Activated naive CD8-positive, alpha-beta T cell treated with anti-CD3 and anti-CD28 coated beads, Interleukin-2, amount 50 U/mL, for 24 hours (primary cell): ENCODE measurements at regions not wholly inside any gene's neighbourhood (a gene's known extent, or its start where the extent isn't known, plus 50 kb on each side); places are given as distances from the start of the nearest gene placed in this dataset.
"Not testable (repeated sequence)": the region's sequence is repeated elsewhere in the genome, so short reads cannot be mapped to it uniquely, and the experiment has no call there.

Source experiments
- ATAC-seq: fragments of 150-1000 bp; cut with Tn5 transposase; one replicate; pipeline ENCODE4 v1.10.0; 2021
- DNase-seq: peaks from one replicate; pipeline ENCODE4 v3.0.0; 2021
- H3K27ac Mint-ChIP-seq: one replicate; pipeline ENCODE4 v1.8.0; 2021; ENCODE audit warnings: mild to moderate bottlenecking, mixed read lengths
- H3K27me3 Mint-ChIP-seq: one replicate; pipeline ENCODE4 v1.8.0; 2021; ENCODE audit warnings: mixed read lengths
- H3K36me3 Mint-ChIP-seq: one replicate; pipeline ENCODE4 v1.8.0; 2021; ENCODE audit warnings: low read depth, mixed read lengths
- H3K4me1 Mint-ChIP-seq: one replicate; pipeline ENCODE4 v1.8.0; 2021; ENCODE audit warnings: mixed read lengths
- H3K4me3 Mint-ChIP-seq: one replicate; pipeline ENCODE4 v1.8.0; 2021; ENCODE audit warnings: mild to moderate bottlenecking, moderate library complexity, mixed read lengths
- H3K9me3 Mint-ChIP-seq: one replicate; pipeline ENCODE4 v1.8.0; 2021; ENCODE audit warnings: mixed read lengths

GRCh38 chr3:25156626-25157025 lies 271.4 kb upstream of the RARB start:
- DNase-seq = no peak
- Mint-ChIP-seq H3K27me3 (no peaks in the 10 kb centered on the region), H3K4me1 (no peaks in the 10 kb centered on the region)

DNA sequence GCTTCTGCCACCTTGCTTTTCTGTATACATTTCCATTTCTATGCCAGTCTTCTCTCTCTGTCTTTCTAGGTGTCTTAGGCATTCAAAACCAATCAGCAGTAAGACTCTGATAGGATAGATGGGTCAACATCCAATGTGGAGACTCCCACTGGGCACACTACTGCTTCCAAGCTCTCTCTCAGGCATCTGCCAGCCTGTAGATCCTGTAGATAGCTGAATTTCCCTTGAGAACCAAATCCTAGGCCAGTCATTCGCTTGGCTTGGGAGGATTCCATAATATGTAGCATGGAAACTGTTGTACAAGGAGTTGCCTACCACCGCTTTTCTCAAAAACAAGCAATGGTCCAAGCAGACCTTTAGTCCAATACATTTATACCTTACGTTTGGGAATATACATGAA lies 262.8 kb upstream of the RARB start:
- Mint-ChIP-seq H3K36me3 (no peaks in the 10 kb centered on the region), H3K27ac (no peak overlapping the region), H3K27me3 (no peaks in the 10 kb centered on the region), H3K9me3 (peaks cover 14% of the 10 kb centered on the region), H3K4me3 (no peak overlapping the region), H3K4me1 (no peaks in the 10 kb centered on the region)
- ATAC-seq (no peak), DNase-seq (no peak)

More at GRCh38 chr3:25156626-25157025, 271.4 kb upstream of the RARB start:
- Mint-ChIP-seq H3K27ac (no peak overlapping the region), H3K9me3 (peaks cover 8% of the 10 kb centered on the region), H3K36me3 (no peaks in the 10 kb centered on the region), H3K4me3 (no peak overlapping the region)
- ATAC-seq = no peak

DNA sequence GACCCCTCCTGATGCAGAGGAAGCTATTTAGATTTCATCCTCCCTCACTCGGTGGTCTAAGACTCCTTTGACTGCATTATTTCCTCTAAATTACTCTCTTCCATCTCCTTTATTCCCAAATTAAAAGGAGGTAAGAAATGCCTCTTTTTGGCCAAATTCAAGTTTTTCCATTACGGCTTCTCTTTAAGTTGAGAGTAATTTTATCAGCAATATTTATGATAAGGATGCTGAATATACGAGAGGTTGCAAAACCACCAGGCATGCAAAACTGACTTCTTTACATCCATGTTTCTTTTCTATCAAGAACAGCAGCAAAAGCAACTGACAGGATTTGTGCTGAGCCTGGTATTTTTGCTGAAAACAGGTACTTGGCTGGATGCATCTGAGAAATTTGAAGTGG lies 262.0 kb upstream of the RARB start:
- ATAC-seq (no peak), DNase-seq (no peak)
- no peaks in the 10 kb centered on the region for H3K4me1 Mint-ChIP-seq
- H3K9me3 Mint-ChIP-seq = peaks cover 14% of the 10 kb centered on the region
- no peaks in the 10 kb centered on the region for H3K36me3 Mint-ChIP-seq
- no peak overlapping the region for H3K4me3 Mint-ChIP-seq
- H3K27ac Mint-ChIP-seq = no peak overlapping the region
- no peaks in the 10 kb centered on the region for H3K27me3 Mint-ChIP-seq

DNA sequence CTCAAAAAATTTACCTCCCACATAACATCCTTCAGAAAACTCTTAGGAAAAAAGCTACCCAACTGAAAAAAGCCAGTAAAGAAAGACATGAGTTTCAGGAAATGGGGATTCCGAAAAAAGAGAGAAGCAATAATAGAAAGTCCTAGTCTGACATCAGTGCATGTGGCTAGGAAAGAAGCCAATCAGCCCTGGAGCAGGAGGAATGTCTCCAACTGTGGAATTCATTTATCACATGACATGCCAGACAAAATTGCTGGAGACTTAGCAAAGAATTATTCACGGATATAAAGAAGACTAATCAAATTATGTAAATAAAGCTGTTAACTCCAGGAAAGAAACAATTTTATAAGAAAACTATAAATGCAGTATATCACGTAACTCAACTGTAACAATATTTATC lies 258.9 kb upstream of the RARB start:
- Mint-ChIP-seq H3K4me3 (no peak overlapping the region), H3K27ac (no peak overlapping the region), H3K9me3 (peaks cover 10% of the 10 kb centered on the region), H3K4me1 (no peaks in the 10 kb centered on the region), H3K36me3 (no peaks in the 10 kb centered on the region), H3K27me3 (no peaks in the 10 kb centered on the region)
- DNase-seq (no peak), ATAC-seq (no peak)

GRCh38 chr3:25170021-25170420 lies 258.0 kb upstream of the RARB start:
- H3K27me3 Mint-ChIP-seq = no peaks in the 10 kb centered on the region
- no peak for ATAC-seq
- H3K9me3 Mint-ChIP-seq = peaks cover 6% of the 10 kb centered on the region
- H3K36me3 Mint-ChIP-seq = no peaks in the 10 kb centered on the region
- no peak for DNase-seq
- no peak overlapping the region for H3K4me3 Mint-ChIP-seq
- H3K27ac Mint-ChIP-seq = no peak overlapping the region
- H3K4me1 Mint-ChIP-seq = no peaks in the 10 kb centered on the region

DNA sequence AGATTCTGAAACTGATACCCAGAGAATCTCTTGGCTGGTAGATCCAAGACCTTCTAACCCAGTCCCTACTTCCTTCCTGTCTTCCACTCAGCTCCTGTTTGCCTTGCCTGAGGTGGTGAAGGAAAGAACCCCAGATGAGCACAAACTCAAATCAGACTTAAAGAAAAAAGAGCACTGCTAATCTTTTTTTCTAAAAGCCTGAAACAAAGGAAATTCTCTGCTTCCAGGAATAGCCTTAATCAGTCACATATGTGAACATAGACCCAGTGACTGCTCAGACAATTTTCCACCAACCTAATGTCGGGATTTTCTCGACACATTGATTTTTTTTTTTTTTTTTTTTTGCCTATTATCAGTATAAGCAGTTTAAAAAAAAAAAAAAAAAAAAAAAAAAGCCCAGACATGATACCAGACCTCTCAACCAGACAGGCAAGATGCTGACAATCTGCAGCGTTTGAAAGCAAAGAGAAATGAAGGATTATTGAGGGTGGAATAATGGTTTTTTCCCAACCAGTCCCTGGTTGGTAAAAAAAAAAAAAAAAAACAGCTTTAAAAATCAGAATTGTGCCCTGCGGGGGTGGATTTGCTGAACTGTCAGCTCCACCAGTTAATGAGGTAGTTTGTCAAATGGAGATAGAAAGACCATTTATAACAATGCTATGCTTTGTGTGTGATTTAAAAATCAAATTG lies 256.8 kb upstream of the RARB start:
- Mint-ChIP-seq H3K27ac (no peak overlapping the region), H3K4me3 (no peak overlapping the region), H3K4me1 (no peaks in the 10 kb centered on the region), H3K36me3 (no peaks in the 10 kb centered on the region), H3K9me3 (peaks cover 6% of the 10 kb centered on the region), H3K27me3 (no peaks in the 10 kb centered on the region)
- no peak for ATAC-seq
- no peak for DNase-seq

DNA sequence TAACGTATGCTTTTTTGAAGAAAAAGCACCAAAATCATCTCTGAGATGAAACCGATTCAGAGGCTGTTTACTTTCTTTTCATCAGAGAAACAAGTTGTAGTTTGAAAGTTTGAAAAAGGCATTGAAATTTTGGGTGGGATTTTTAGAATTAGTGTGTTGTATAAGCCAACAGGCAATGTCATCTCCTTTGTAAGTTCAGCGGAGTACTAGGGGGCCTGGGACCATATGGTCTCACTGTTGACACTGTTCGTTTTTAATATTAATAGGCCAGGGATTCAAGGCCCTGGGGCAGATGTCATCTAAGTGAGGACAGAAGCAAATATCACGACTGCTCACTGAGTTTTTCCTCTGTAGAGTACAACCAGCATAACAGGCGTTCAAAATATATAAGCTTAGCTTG lies 256.2 kb upstream of the RARB start:
- DNase-seq = no peak
- peaks cover 6% of the 10 kb centered on the region for H3K9me3 Mint-ChIP-seq
- no peak overlapping the region for H3K4me3 Mint-ChIP-seq
- no peaks in the 10 kb centered on the region for H3K27me3 Mint-ChIP-seq
- no peak for ATAC-seq
- no peaks in the 10 kb centered on the region for H3K36me3 Mint-ChIP-seq
- no peaks in the 10 kb centered on the region for H3K4me1 Mint-ChIP-seq
- H3K27ac Mint-ChIP-seq = no peak overlapping the region

- Mint-ChIP-seq H3K4me1 (no peaks in the 10 kb centered on the region), H3K4me3 (no peak overlapping the region), H3K27me3 (no peaks in the 10 kb centered on the region), H3K9me3 (peaks cover 5% of the 10 kb centered on the region), H3K36me3 (no peaks in the 10 kb centered on the region), H3K27ac (no peak overlapping the region)
- DNase-seq = no peak
- ATAC-seq = no peak
These were observed 254.5 kb upstream of the RARB start for GRCh38 chr3:25173606-25174005.

- Mint-ChIP-seq H3K27me3 (no peaks in the 10 kb centered on the region), H3K36me3 (no peaks in the 10 kb centered on the region), H3K27ac (no peak overlapping the region), H3K4me1 (no peaks in the 10 kb centered on the region), H3K4me3 (no peak overlapping the region), H3K9me3 (no peaks in the 10 kb centered on the region)
- no peak for ATAC-seq
- DNase-seq = no peak
These were observed 253.8 kb upstream of the RARB start for GRCh38 chr3:25174251-25174650.

DNA sequence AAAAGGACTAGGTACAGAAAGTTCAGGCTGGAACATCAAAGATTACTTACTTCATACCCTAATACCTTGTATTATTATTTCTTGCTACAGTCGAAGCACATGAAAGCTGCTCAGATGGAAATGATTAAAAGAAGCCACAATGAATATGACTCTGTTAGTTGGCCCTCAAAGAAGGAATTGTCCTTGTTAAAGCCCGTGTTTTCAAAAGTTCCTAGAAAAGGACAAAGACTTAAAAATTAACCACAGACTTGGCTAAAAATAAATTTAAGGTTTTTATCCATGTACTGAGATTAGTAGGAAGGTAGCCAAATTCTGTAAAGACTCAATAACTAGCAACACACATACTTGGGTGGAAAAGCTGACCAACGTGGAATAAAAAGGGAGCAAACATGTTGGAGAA lies 251.0 kb upstream of the RARB start:
- H3K27me3 Mint-ChIP-seq = no peaks in the 10 kb centered on the region
- no peak overlapping the region for H3K27ac Mint-ChIP-seq
- H3K36me3 Mint-ChIP-seq = no peaks in the 10 kb centered on the region
- H3K4me3 Mint-ChIP-seq = no peak overlapping the region
- no peaks in the 10 kb centered on the region for H3K9me3 Mint-ChIP-seq
- no peak for ATAC-seq
- no peak for DNase-seq
- H3K4me1 Mint-ChIP-seq = no peaks in the 10 kb centered on the region

DNA sequence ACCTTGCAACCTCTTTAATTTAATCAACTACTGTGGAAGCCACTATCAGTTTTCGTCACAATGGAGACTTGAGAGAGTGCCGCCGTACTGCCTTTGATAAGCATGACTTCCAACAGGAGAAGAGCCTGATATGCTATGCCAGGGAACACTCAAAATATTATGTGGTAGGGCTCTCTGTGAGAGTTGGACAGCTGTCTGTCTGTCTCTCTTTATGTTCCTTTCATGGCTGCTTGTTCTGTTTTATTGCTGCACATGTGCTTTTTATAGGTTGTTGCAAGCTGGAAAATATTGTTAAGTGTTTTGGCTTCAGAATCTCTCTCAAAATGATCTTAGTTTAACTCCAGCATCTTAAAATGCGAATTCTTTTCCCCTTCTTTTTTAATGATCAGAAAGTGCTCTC lies 249.4 kb upstream of the RARB start:
- H3K27ac Mint-ChIP-seq = no peak overlapping the region
- no peak for DNase-seq
- H3K9me3 Mint-ChIP-seq = peaks cover 1% of the 10 kb centered on the region
- no peak overlapping the region for H3K4me3 Mint-ChIP-seq
- no peaks in the 10 kb centered on the region for H3K27me3 Mint-ChIP-seq
- no peaks in the 10 kb centered on the region for H3K36me3 Mint-ChIP-seq
- no peak for ATAC-seq
- H3K4me1 Mint-ChIP-seq = no peaks in the 10 kb centered on the region

DNA sequence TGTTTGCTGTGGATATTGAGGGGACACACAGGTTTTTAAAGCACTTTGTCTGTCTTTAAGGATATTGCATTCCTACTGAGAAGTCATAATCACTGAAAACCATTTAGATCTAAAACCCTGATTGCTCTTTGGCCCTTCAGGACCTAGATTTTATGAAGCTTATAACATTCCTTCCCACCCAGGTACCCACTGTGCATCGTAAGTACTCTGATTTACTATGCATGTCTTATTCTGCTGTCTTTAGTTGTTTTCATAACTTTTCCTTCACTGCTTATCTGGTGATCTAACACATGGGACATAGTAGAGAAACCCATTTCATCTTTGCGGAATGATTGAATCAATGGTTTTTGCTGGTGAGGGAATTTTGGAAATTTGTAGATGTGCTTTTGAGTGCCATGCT lies 247.0 kb upstream of the RARB start:
- peaks cover 8% of the 10 kb centered on the region for H3K9me3 Mint-ChIP-seq
- H3K36me3 Mint-ChIP-seq = no peaks in the 10 kb centered on the region
- H3K4me3 Mint-ChIP-seq = no peak overlapping the region
- H3K27ac Mint-ChIP-seq = no peak overlapping the region
- DNase-seq (no peak), ATAC-seq (no peak)
- no peaks in the 10 kb centered on the region for H3K4me1 Mint-ChIP-seq
- no peaks in the 10 kb centered on the region for H3K27me3 Mint-ChIP-seq

DNA sequence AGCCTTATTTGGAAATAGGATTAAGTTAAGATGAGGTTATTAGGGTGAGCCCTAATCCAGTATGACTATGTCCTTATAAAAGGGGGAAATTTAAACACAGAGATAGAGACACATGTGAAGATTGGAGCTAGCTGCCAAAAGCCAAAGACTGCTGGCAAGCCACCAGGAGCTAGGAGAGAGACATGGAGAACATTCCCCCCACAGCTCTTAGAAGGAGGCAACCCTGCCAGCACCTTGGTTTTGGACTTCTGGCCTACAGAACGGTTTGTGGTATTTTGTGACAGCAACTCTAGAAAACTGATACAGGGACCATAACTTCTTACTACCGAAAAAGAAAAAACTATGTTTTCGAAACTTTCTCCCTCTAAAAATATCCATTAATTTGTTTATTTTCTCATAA lies 245.3 kb upstream of the RARB start:
- H3K36me3 Mint-ChIP-seq = no peaks in the 10 kb centered on the region
- no peaks in the 10 kb centered on the region for H3K27me3 Mint-ChIP-seq
- peaks cover 8% of the 10 kb centered on the region for H3K9me3 Mint-ChIP-seq
- DNase-seq = no peak
- ATAC-seq = no peak
- H3K4me3 Mint-ChIP-seq = no peak overlapping the region
- H3K4me1 Mint-ChIP-seq = no peaks in the 10 kb centered on the region
- no peak overlapping the region for H3K27ac Mint-ChIP-seq

DNA sequence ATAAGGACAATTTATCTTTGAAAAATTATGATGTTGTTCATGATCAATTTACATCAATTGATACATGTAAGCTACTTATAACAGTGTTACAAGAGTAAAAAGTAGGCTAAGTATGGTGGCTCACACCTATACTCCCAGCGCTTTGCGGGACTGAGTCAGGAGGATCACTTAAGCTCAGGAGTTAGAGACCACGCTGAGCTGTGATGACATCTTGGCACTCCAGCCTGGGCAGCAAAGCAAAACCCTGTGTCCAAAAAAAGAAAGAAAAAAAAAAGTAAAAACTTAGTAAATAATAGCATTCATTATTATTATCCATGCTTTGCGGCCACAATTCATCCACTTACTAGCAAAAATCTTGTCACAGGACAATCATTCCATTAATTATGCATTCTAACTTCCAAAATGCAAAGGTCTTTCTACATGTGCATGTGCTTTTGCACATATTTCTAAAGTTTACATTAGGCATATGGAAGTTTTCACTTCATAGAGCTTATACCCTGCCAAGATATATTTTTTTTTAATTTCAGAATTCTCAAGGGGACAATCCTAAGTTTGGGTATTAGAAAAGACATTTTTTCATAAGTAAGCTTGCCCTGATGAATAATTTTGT lies 243.3 kb upstream of the RARB start:
- Mint-ChIP-seq H3K27me3 (no peaks in the 10 kb centered on the region), H3K36me3 (no peaks in the 10 kb centered on the region), H3K27ac (no peak overlapping the region), H3K4me3 (no peak overlapping the region), H3K4me1 (no peaks in the 10 kb centered on the region), H3K9me3 (peaks cover 8% of the 10 kb centered on the region)
- DNase-seq = no peak
- ATAC-seq = no peak

- no peak overlapping the region for H3K27ac Mint-ChIP-seq
- no peaks in the 10 kb centered on the region for H3K27me3 Mint-ChIP-seq
- no peak for ATAC-seq
- DNase-seq = no peak
- no peaks in the 10 kb centered on the region for H3K4me1 Mint-ChIP-seq
- no peak overlapping the region for H3K4me3 Mint-ChIP-seq
- H3K36me3 Mint-ChIP-seq = no peaks in the 10 kb centered on the region
- peaks cover 7% of the 10 kb centered on the region for H3K9me3 Mint-ChIP-seq
These were observed 236.4 kb upstream of the RARB start for GRCh38 chr3:25191673-25192072.

- H3K4me1 Mint-ChIP-seq, H3K36me3 Mint-ChIP-seq, ATAC-seq, H3K27me3 Mint-ChIP-seq, H3K27ac Mint-ChIP-seq, H3K4me3 Mint-ChIP-seq, DNase-seq: not testable (repeated sequence)
- peaks cover 32% of the 10 kb centered on the region for H3K9me3 Mint-ChIP-seq
These were observed 228.5 kb upstream of the RARB start for GRCh38 chr3:25199567-25199966.
